Hematopoietic multipotent progenitor cell treated with erythropoietin and hydrocortisone succinate and interleukin-3 and kit ligand, for 6 days (in vitro differentiated cells): ENCODE measurements at regions not wholly inside any gene's neighbourhood (a gene's known extent, or its start where the extent isn't known, plus 50 kb on each side); places are given as distances from the start of the nearest gene placed in this dataset.

ENCODE experiments used
- DNase-seq: peaks from one replicate; pipeline ENCODE4 v3.0.0-alpha.2; 2015

GRCh38 chr13:24012648-24013047, 115.3 kb upstream of the C1QTNF9B start:
- no peak for DNase-seq

GRCh38 chr13:24013189-24013588, 115.9 kb upstream of the C1QTNF9B start:
- DNase-seq, result no peak

- no peak for DNase-seq
Measured at GRCh38 chr13:24016046-24016445, 118.7 kb upstream of the C1QTNF9B start.

- no peak for DNase-seq
Measured at GRCh38 chr13:24022568-24022967, 125.3 kb upstream of the C1QTNF9B start.

GRCh38 chr13:24023073-24023472, 125.8 kb upstream of the C1QTNF9B start:
- DNase-seq, result no peak

GRCh38 chr13:24027494-24027893, 130.2 kb upstream of the C1QTNF9B start:
- DNase-seq, result no peak

- no peak for DNase-seq
Measured at GRCh38 chr13:24032252-24032651, 128.3 kb upstream of the SPATA13 start.

GRCh38 chr13:24032674-24033073, 127.8 kb upstream of the SPATA13 start:
- no peak for DNase-seq

GRCh38 chr13:24033527-24034302, 126.8 kb upstream of the SPATA13 start:
- no peak for DNase-seq

- no peak for DNase-seq
Measured at GRCh38 chr13:24035411-24035810, 125.1 kb upstream of the SPATA13 start.

GRCh38 chr13:24036115-24036514, 124.4 kb upstream of the SPATA13 start:
- no peak for DNase-seq

GRCh38 chr13:24038405-24038804, 122.1 kb upstream of the SPATA13 start:
- DNase-seq, result peak; percentile 30

GRCh38 chr13:24038841-24039330, 121.6 kb upstream of the SPATA13 start:
- DNase-seq, result no peak

GRCh38 chr13:24039621-24040475, 120.7 kb upstream of the SPATA13 start:
- no peak for DNase-seq

- no peak for DNase-seq
Measured at GRCh38 chr13:24040835-24041234, 119.7 kb upstream of the SPATA13 start.

- DNase-seq, result no peak
Measured at GRCh38 chr13:24041651-24042225, 118.8 kb upstream of the SPATA13 start.

GRCh38 chr13:24042710-24043440, 117.6 kb upstream of the SPATA13 start:
- no peak for DNase-seq

- DNase-seq, result no peak
Measured at GRCh38 chr13:24043590-24044350, 116.8 kb upstream of the SPATA13 start.

- DNase-seq, result no peak
Measured at GRCh38 chr13:24045597-24045996, 114.9 kb upstream of the SPATA13 start.

GRCh38 chr13:24050292-24050711, 110.2 kb upstream of the SPATA13 start:
- no peak for DNase-seq

- DNase-seq, result no peak
Measured at GRCh38 chr13:24050796-24051715, 109.5 kb upstream of the SPATA13 start.
